ENCODE measurements at regions not wholly inside any gene's neighbourhood (a gene's known extent, or its start where the extent isn't known, plus 50 kb on each side); places are given as distances from the start of the nearest gene placed in this dataset.

DNA sequence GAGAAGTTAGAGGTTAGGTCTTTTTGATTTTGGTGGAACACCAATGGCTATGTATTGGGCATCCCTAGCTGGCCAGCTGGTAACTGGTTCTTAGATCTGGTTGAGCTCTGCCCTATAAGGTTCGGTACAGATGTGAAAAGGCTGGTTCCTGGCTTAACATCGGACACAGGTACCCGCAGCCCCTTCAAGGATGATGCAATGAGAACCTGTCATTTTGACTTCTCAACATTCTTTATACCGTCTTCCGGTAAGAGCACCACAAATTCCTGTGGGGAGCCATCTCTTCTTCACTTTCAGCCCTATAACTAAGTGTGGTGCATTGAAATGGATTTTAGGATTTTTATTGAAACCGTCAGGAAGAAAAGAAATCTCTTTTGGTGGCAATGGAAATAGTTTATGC lies 222.8 kb downstream of the ADAMTS9 start:
- H3K4me3 ChIP-seq (ENCODE audit: low read depth in 1 of 2, low read length in 1 of 2) = no peak overlapping the region
- H3K4me1 ChIP-seq (ENCODE audit: control insufficient read depth in 1 of 2, insufficient read depth in 1 of 2, low read depth in 1 of 2, low read length in 1 of 2) = no peaks in the 10 kb centered on the region
- no peaks in the 10 kb centered on the region for H3K9me3 ChIP-seq
- H3K27me3 ChIP-seq = peaks cover 39% of the 10 kb centered on the region
- no peak overlapping the region for H3K27ac ChIP-seq
- no peak for TF ChIP-seq CTCF (IDR thresholded peaks at IDR 0.05)
- H3K36me3 ChIP-seq = no peaks in the 10 kb centered on the region

DNA sequence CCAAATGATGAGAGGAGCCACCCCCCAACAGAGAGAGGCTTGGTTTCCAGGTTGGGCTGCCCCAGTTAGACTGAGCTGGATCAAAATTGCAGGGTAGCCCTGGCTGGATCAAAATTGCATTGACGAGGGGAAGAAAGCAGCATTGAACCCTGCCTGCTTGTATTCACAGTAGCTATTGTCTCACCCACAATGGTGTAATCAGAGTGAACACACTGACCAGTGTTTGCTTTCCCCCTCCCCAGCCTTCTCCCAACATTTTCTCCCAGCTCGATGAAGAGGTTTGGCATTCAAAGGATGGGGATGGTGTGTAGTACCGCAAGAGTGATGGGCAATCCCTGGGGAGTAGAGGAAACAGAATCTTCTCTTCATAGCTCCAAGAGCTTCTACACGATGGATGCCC lies 223.8 kb downstream of the ADAMTS9 start:
- no peaks in the 10 kb centered on the region for H3K36me3 ChIP-seq
- H3K4me1 ChIP-seq (ENCODE audit: control insufficient read depth in 1 of 2, insufficient read depth in 1 of 2, low read depth in 1 of 2, low read length in 1 of 2) = no peaks in the 10 kb centered on the region
- H3K27ac ChIP-seq = no peak overlapping the region
- no peak for TF ChIP-seq CTCF (IDR thresholded peaks at IDR 0.05)
- H3K4me3 ChIP-seq (ENCODE audit: low read depth in 1 of 2, low read length in 1 of 2) = no peak overlapping the region
- peaks cover 48% of the 10 kb centered on the region for H3K27me3 ChIP-seq
- H3K9me3 ChIP-seq = no peaks in the 10 kb centered on the region

DNA sequence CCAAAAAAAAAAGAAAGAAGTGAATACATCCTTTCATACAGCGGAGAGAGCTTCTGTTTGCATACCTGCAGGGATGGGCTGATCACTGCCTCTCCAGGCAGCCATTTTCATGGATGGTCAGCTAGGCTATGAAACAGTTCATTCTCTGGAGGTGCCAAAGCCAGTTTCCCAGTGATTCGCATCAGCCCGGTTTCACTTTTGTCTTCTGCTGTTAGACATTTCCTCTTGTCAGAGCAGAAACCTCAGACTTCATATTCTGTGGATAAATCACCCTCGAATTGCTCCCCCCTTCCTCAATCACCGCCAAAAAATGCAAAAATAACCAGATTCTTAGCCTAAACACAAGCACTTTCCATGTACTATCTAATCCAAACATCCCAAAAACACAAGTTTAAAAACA lies 225.6 kb downstream of the ADAMTS9 start:
- Histone ChIP-seq H3K4me1 (ENCODE audit: control insufficient read depth in 1 of 2, insufficient read depth in 1 of 2, low read depth in 1 of 2, low read length in 1 of 2) (no peaks in the 10 kb centered on the region), H3K9me3 (no peaks in the 10 kb centered on the region), H3K27me3 (peaks cover 48% of the 10 kb centered on the region), H3K4me3 (ENCODE audit: low read depth in 1 of 2, low read length in 1 of 2) (no peak overlapping the region), H3K27ac (no peak overlapping the region), H3K36me3 (no peaks in the 10 kb centered on the region)
- TF ChIP-seq CTCF (IDR thresholded peaks at IDR 0.05) = no peak

GRCh38 chr3:64460877-64461276 lies 226.9 kb downstream of the ADAMTS9 start:
- Histone ChIP-seq H3K27me3 (peaks cover 43% of the 10 kb centered on the region), H3K4me1 (ENCODE audit: control insufficient read depth in 1 of 2, insufficient read depth in 1 of 2, low read depth in 1 of 2, low read length in 1 of 2) (no peaks in the 10 kb centered on the region), H3K4me3 (ENCODE audit: low read depth in 1 of 2, low read length in 1 of 2) (no peak overlapping the region), H3K27ac (no peak overlapping the region), H3K36me3 (no peaks in the 10 kb centered on the region), H3K9me3 (no peaks in the 10 kb centered on the region)
- TF ChIP-seq CTCF (IDR thresholded peaks at IDR 0.05) = no peak

GRCh38 chr3:64460141-64460730 lies 227.6 kb downstream of the ADAMTS9 start:
- H3K4me3 ChIP-seq (ENCODE audit: low read depth in 1 of 2, low read length in 1 of 2) = no peak overlapping the region
- H3K4me1 ChIP-seq (ENCODE audit: control insufficient read depth in 1 of 2, insufficient read depth in 1 of 2, low read depth in 1 of 2, low read length in 1 of 2) = no peaks in the 10 kb centered on the region
- H3K27me3 ChIP-seq = peaks cover 43% of the 10 kb centered on the region
- TF ChIP-seq CTCF (IDR thresholded peaks at IDR 0.05) = no peak
- H3K27ac ChIP-seq = no peak overlapping the region
- H3K9me3 ChIP-seq = no peaks in the 10 kb centered on the region
- no peaks in the 10 kb centered on the region for H3K36me3 ChIP-seq

GRCh38 chr3:64459711-64460110 lies 228.1 kb downstream of the ADAMTS9 start:
- Histone ChIP-seq H3K36me3 (no peaks in the 10 kb centered on the region), H3K4me3 (ENCODE audit: low read depth in 1 of 2, low read length in 1 of 2) (no peak overlapping the region), H3K4me1 (ENCODE audit: control insufficient read depth in 1 of 2, insufficient read depth in 1 of 2, low read depth in 1 of 2, low read length in 1 of 2) (no peaks in the 10 kb centered on the region), H3K27ac (no peak overlapping the region), H3K9me3 (no peaks in the 10 kb centered on the region), H3K27me3 (peaks cover 43% of the 10 kb centered on the region)
- TF ChIP-seq CTCF (IDR thresholded peaks at IDR 0.05) = no peak
